Activated naive CD4-positive, alpha-beta T cell treated with anti-CD3 and anti-CD28 coated beads, Interleukin-2, amount 50 U/mL, for 72 hours (primary cell): ENCODE measurements at regions not wholly inside any gene's neighbourhood (a gene's known extent, or its start where the extent isn't known, plus 50 kb on each side); places are given as distances from the start of the nearest gene placed in this dataset.

Experiments used
- ATAC-seq, 2 donors: fragments of 150-1000 bp; cut with Tn5 transposase; 2 replicates each; pipeline ENCODE4 v1.10.0; 2021; ENCODE audit warnings: mild to moderate bottlenecking in 2 of 2, moderate library complexity in 2 of 2
- DNase-seq, 2 donors: peaks; one replicate each; pipeline ENCODE4 v3.0.0; 2021 to 2022; ENCODE audit warnings: low spot score in 2 of 2
- H3K27ac Mint-ChIP-seq, 2 donors: one replicate each; pipeline ENCODE4 v1.8.0; 2022; ENCODE audit warnings: mild to moderate bottlenecking in 2 of 2, mixed read lengths in 2 of 2
- H3K36me3 Mint-ChIP-seq, 2 donors: one replicate each; pipeline ENCODE4 v1.8.0; 2022; ENCODE audit warnings: mixed read lengths in 2 of 2
- H3K9me3 Mint-ChIP-seq, 2 donors: one replicate each; pipeline ENCODE4 v1.8.0; 2022; ENCODE audit warnings: mixed read lengths in 2 of 2

- Mint-ChIP-seq H3K9me3 (peaks cover 0 to 5% of the 10 kb centered on the region in 2 donors), H3K27ac (no peak overlapping the region), H3K36me3 (no peaks in the 10 kb centered on the region)
- no peak for DNase-seq
- no peak for ATAC-seq
These were observed 166.8 kb upstream of the USP24 start for GRCh38 chr1:55381983-55382382.

- DNase-seq, result no peak
- ATAC-seq, result no peak
- H3K27ac Mint-ChIP-seq, result no peak overlapping the region
- no peaks in the 10 kb centered on the region for H3K36me3 Mint-ChIP-seq
- peaks cover 0 to 5% of the 10 kb centered on the region in 2 donors for H3K9me3 Mint-ChIP-seq
These were observed 166.3 kb upstream of the USP24 start for GRCh38 chr1:55381491-55381890.

GRCh38 chr1:55380355-55380970, 165.3 kb upstream of the USP24 start:
- no peaks in the 10 kb centered on the region for H3K36me3 Mint-ChIP-seq
- ATAC-seq, result no peak
- H3K9me3 Mint-ChIP-seq, result no peaks in the 10 kb centered on the region
- H3K27ac Mint-ChIP-seq, result no peak overlapping the region
- DNase-seq, result no peak

- DNase-seq (peak in 1 of 2 donors; percentile 23), ATAC-seq (peak; percentile 22 to 70)
- H3K9me3 Mint-ChIP-seq, result no peaks in the 10 kb centered on the region
- H3K27ac Mint-ChIP-seq, result no peak overlapping the region
- no peaks in the 10 kb centered on the region for H3K36me3 Mint-ChIP-seq
These were observed 163.4 kb upstream of the USP24 start for GRCh38 chr1:55378582-55378981.

- ATAC-seq (no peak), DNase-seq (no peak)
- no peak overlapping the region for H3K27ac Mint-ChIP-seq
- H3K36me3 Mint-ChIP-seq, result no peaks in the 10 kb centered on the region
- H3K9me3 Mint-ChIP-seq, result no peaks in the 10 kb centered on the region
These were observed 161.7 kb upstream of the USP24 start for GRCh38 chr1:55376897-55377296.

GRCh38 chr1:55375617-55376258, 160.6 kb upstream of the USP24 start:
- Mint-ChIP-seq H3K27ac (no peak overlapping the region), H3K36me3 (no peaks in the 10 kb centered on the region), H3K9me3 (no peaks in the 10 kb centered on the region)
- DNase-seq, result peak in 1 of 2 donors; percentile 57
- ATAC-seq, result no peak

- H3K27ac Mint-ChIP-seq, result no peak overlapping the region
- no peaks in the 10 kb centered on the region for H3K36me3 Mint-ChIP-seq
- no peak for ATAC-seq
- no peaks in the 10 kb centered on the region for H3K9me3 Mint-ChIP-seq
- DNase-seq, result no peak
These were observed 159.8 kb upstream of the USP24 start for GRCh38 chr1:55374801-55375616.

- Mint-ChIP-seq H3K27ac (peak overlapping the region in 1 of 2 donors; percentile 31), H3K36me3 (no peaks in the 10 kb centered on the region), H3K9me3 (no peaks in the 10 kb centered on the region)
- no peak for ATAC-seq
- no peak for DNase-seq
These were observed 159.1 kb upstream of the USP24 start for GRCh38 chr1:55374216-55374615.

- Mint-ChIP-seq H3K27ac (no peak overlapping the region), H3K9me3 (no peaks in the 10 kb centered on the region), H3K36me3 (peaks cover 0 to 15% of the 10 kb centered on the region in 2 donors)
- DNase-seq, result no peak
- ATAC-seq, result no peak
These were observed 154.3 kb upstream of the USP24 start for GRCh38 chr1:55369474-55369873.

GRCh38 chr1:55368698-55369097, 153.5 kb upstream of the USP24 start:
- DNase-seq (no peak), ATAC-seq (no peak)
- H3K36me3 Mint-ChIP-seq, result peaks cover 0 to 15% of the 10 kb centered on the region in 2 donors
- H3K27ac Mint-ChIP-seq, result no peak overlapping the region
- no peaks in the 10 kb centered on the region for H3K9me3 Mint-ChIP-seq

- ATAC-seq, result no peak
- Mint-ChIP-seq H3K27ac (peak overlapping the region in 1 of 2 donors; percentile 52), H3K36me3 (peaks cover 0 to 15% of the 10 kb centered on the region in 2 donors), H3K9me3 (no peaks in the 10 kb centered on the region)
- DNase-seq, result no peak
These were observed 152.1 kb upstream of the USP24 start for GRCh38 chr1:55367273-55367672.

GRCh38 chr1:55364216-55364615, 149.1 kb upstream of the USP24 start:
- Mint-ChIP-seq H3K9me3 (no peaks in the 10 kb centered on the region), H3K27ac (no peak overlapping the region), H3K36me3 (peaks cover 0 to 15% of the 10 kb centered on the region in 2 donors)
- DNase-seq, result no peak
- no peak for ATAC-seq

GRCh38 chr1:55363268-55363667, 148.1 kb upstream of the USP24 start:
- Mint-ChIP-seq H3K36me3 (peaks cover 0 to 12% of the 10 kb centered on the region in 2 donors), H3K9me3 (no peaks in the 10 kb centered on the region), H3K27ac (no peak overlapping the region)
- DNase-seq (no peak), ATAC-seq (peak; percentile 53 to 94)

GRCh38 chr1:55362558-55362957, 147.4 kb upstream of the USP24 start:
- Mint-ChIP-seq H3K27ac (no peak overlapping the region), H3K36me3 (peaks cover 0 to 5% of the 10 kb centered on the region in 2 donors)
- peak; percentile 54 to 57 for ATAC-seq

GRCh38 chr1:55359611-55360010, 144.4 kb upstream of the USP24 start:
- no peak for DNase-seq
- no peaks in the 10 kb centered on the region for H3K9me3 Mint-ChIP-seq
- no peak for ATAC-seq
- no peaks in the 10 kb centered on the region for H3K36me3 Mint-ChIP-seq
- no peak overlapping the region for H3K27ac Mint-ChIP-seq

More at GRCh38 chr1:55362558-55362957, 147.4 kb upstream of the USP24 start:
- H3K9me3 Mint-ChIP-seq, result no peaks in the 10 kb centered on the region
- no peak for DNase-seq

GRCh38 chr1:55358581-55358980, 143.4 kb upstream of the USP24 start:
- DNase-seq, result no peak

GRCh38 chr1:55355549-55355948, 140.4 kb upstream of the USP24 start:
- no peak for ATAC-seq
- DNase-seq, result no peak
- Mint-ChIP-seq H3K27ac (no peak overlapping the region), H3K36me3 (no peaks in the 10 kb centered on the region), H3K9me3 (no peaks in the 10 kb centered on the region)

More at GRCh38 chr1:55358581-55358980, 143.4 kb upstream of the USP24 start:
- no peaks in the 10 kb centered on the region for H3K36me3 Mint-ChIP-seq
- H3K9me3 Mint-ChIP-seq, result no peaks in the 10 kb centered on the region
- ATAC-seq, result no peak
- H3K27ac Mint-ChIP-seq, result no peak overlapping the region
